K562 (cell line): ENCODE measurements at regions not wholly inside any gene's neighbourhood (a gene's known extent, or its start where the extent isn't known, plus 50 kb on each side); places are given as distances from the start of the nearest gene placed in this dataset.

Experiments
- ATAC-seq: fragments of 200-7000 bp; cut with Tn5 transposase; 3 replicates; pipeline ENCODE4 v1.9.1; 2020; ENCODE audit warnings: moderate library complexity
- BruUV-seq: library from RNA; stranded (reverse); fragments of 400-500 nt; replicated peaks from 2 replicates; lab custom pipeline; 2021; lab: Mats Ljungman, UMichigan
- CTCF ChIA-PET: fragments of 300-600 bp; formaldehyde crosslinking; extraction: SDS; loops from one replicate; lab custom pipeline; 2021; ENCODE audit warnings: low intra/inter-chr PET ratio; lab: Yijun Ruan, JAX
- POLR2A ChIA-PET: fragments of 300-600, 350-650 bp; sonication (Branson Sonifier 250); formaldehyde crosslinking; extraction: SDS; loops from one replicate; lab custom pipeline; 2021; ENCODE audit warnings: antibody characterized with exemption, inconsistent platforms; lab: Yijun Ruan, JAX
- DNase-seq, 4 experiments: peaks; one replicate each; pipeline versions ENCODE4 v3.0.0 to v3.0.0-alpha.2; 2011 to 2018; ENCODE audit warnings: low spot score in 3 of 4, mixed read lengths in 3 of 4; ENCODE audit errors: extremely low read depth in 1 of 4
- FAIRE-seq: peaks from 2 replicates; lab custom pipeline; 2011; peaks lifted over from hg19 to GRCh38; lab: Jason Lieb, UNC
- H2AFZ ChIP-seq: 2 replicates; pipeline ENCODE4 v1.6.0; 2011; ENCODE audit warnings: low read depth, low read length, control low read depth, inconsistent platforms
- H3K27ac ChIP-seq: fragments of 200-600 bp; 3 replicates; pipeline ENCODE4 v1.8.0; 2011; ENCODE audit warnings: low read depth, mild to moderate bottlenecking, control low read depth, inconsistent platforms, low read length, moderate library complexity, mixed read lengths; ENCODE audit errors: extremely low read depth
- H3K27me3 ChIP-seq, 2 experiments: fragments of 300-600 bp in 1 of 2; 2 replicates in 1 of 2; 3 replicates in 1 of 2; pipeline versions ENCODE4 v1.6.0 to v1.8.0; 2011; ENCODE audit warnings: inconsistent platforms in 2 of 2, low read length in 2 of 2, mild to moderate bottlenecking in 1 of 2, mixed read lengths in 1 of 2, moderate library complexity in 1 of 2; ENCODE audit not compliant: control insufficient read depth in 2 of 2, insufficient read depth in 2 of 2
- H3K36me3 ChIP-seq: fragments of 300-600 bp; 3 replicates; pipeline ENCODE4 v1.8.0; 2011; ENCODE audit warnings: mild to moderate bottlenecking, low read length, inconsistent platforms; ENCODE audit not compliant: control insufficient read depth, insufficient read depth
- H3K4me1 ChIP-seq, 2 experiments: fragments of 200-600 bp in 1 of 2; replicated peaks in 1 of 2; 2 replicates in 1 of 2; 3 replicates in 1 of 2; pipeline versions ENCODE4 v1.5.1 to v1.8.0; 2011; ENCODE audit warnings: inconsistent platforms in 2 of 2, low read length in 2 of 2, mild to moderate bottlenecking in 1 of 2, mixed read lengths in 1 of 2, moderate library complexity in 1 of 2; ENCODE audit not compliant: control insufficient read depth in 2 of 2, insufficient read depth in 2 of 2
- H3K4me2 ChIP-seq: 2 replicates; pipeline ENCODE4 v1.6.1; 2011; ENCODE audit warnings: low read length, control low read depth, inconsistent platforms, mixed read lengths; ENCODE audit not compliant: insufficient read depth
- H3K4me3 ChIP-seq: fragments of 200-600 bp; sonication (generic), shearing (Covaris generic); 2 replicates; pipeline ENCODE4 v1.5.1; 2016; ENCODE audit warnings: control low read depth, inconsistent platforms
- H3K79me2 ChIP-seq: fragments of 200-600 bp; 3 replicates; pipeline ENCODE4 v1.8.0; 2011; ENCODE audit warnings: low read length, inconsistent platforms; ENCODE audit not compliant: control insufficient read depth, insufficient read depth
- H3K9ac ChIP-seq, 2 experiments: 2 replicates each; pipeline versions ENCODE4 v1.6.0 to v1.6.1; 2011; ENCODE audit warnings: low read depth in 2 of 2, low read length in 2 of 2, control low read depth in 1 of 2, inconsistent platforms in 1 of 2, mild to moderate bottlenecking in 1 of 2, mixed read lengths in 1 of 2; ENCODE audit not compliant: insufficient read depth in 1 of 2
- H3K9me1 ChIP-seq: one replicate; pipeline ENCODE4 v1.6.0; 2011; ENCODE audit warnings: inconsistent platforms, mild to moderate bottlenecking, low read length, moderate library complexity; ENCODE audit not compliant: control insufficient read depth, insufficient read depth
- H3K9me3 ChIP-seq: replicated peaks from 2 replicates; pipeline ENCODE4 v1.5.1; 2011; ENCODE audit warnings: low read depth, low read length, inconsistent platforms; ENCODE audit not compliant: control insufficient read depth, insufficient read depth
- H4K20me1 ChIP-seq: replicated peaks from 2 replicates; pipeline ENCODE4 v1.6.1; 2011; ENCODE audit warnings: low read length, inconsistent platforms, mixed read lengths; ENCODE audit not compliant: control insufficient read depth, insufficient read depth
- FOS ChIP-seq: IDR thresholded peaks from 3 replicates; pipeline ENCODE4 v1.6.1; 2011; ENCODE audit not compliant: insufficient read length; ENCODE audit errors: extremely low read depth
- HNRNPL ChIP-seq: fragments of 200-400 bp; formaldehyde crosslinking; IDR thresholded peaks from 2 replicates; pipeline ENCODE4 v1.6.1; 2017; ENCODE audit warnings: low read depth, mild to moderate bottlenecking, low read length
- MBD1 ChIP-seq: fragments of 250-450 bp; sonication (Bioruptor Pico); IDR thresholded peaks from 2 replicates; pipeline ENCODE4 v1.8.0; 2022; ENCODE audit warnings: inconsistent platforms
- MECOM ChIP-seq: fragments of 250-450 bp; sonication (Bioruptor Pico); IDR thresholded peaks from 2 replicates; pipeline ENCODE4 v1.8.0; 2022; ENCODE audit warnings: inconsistent platforms
- MXD1 ChIP-seq: fragments of 250-450 bp; sonication (Bioruptor Pico); IDR thresholded peaks from 2 replicates; pipeline ENCODE4 v1.8.0; 2021; ENCODE audit warnings: borderline replicate concordance, mild to moderate bottlenecking, moderate library complexity; ENCODE audit not compliant: poor library complexity, severe bottlenecking
- SMARCA5 ChIP-seq: fragments of 450-650 bp; IDR thresholded peaks from 2 replicates; pipeline ENCODE4 v1.6.1; 2016
- SRSF9 ChIP-seq: fragments of 200-400 bp; formaldehyde crosslinking; IDR thresholded peaks from 2 replicates; pipeline ENCODE4 v1.6.1; 2017; ENCODE audit warnings: low read depth, low read length, borderline replicate concordance
- ZNF316 ChIP-seq: fragments of 450-650 bp; IDR thresholded peaks from 2 replicates; pipeline ENCODE4 v1.6.1; 2016
- WGBS: fragments of 100-300 bp; shearing (Covaris generic); methylation state at CpG from one replicate; pipeline ENCODE4 v1.1.6; 2016; ENCODE audit warnings: low coverage, mixed read lengths; ENCODE audit not compliant: insufficient coverage; ENCODE audit errors: missing lambda C conversion rate; 5-methylcytosine and 5-hydroxymethylcytosine counted together
- in situ Hi-C: fragments of 300-500 bp; cut with MboI; formaldehyde crosslinking; loops from 4 replicates; pipeline ENCODE4 v1.15.0; 2018; ENCODE audit warnings: inconsistent platforms, mixed read lengths
- intact Hi-C: fragments of 100-400 bp; cut with micrococcal nuclease; formaldehyde crosslinking; loops from 2 replicates; pipeline ENCODE4 v1.14.2; 2022

GRCh38 chr5:106521701-106522100 is 1149.0 kb downstream of the EFNA5 start:
- no peaks in the 10 kb centered on the region for H3K27me3 ChIP-seq
- H3K4me2 ChIP-seq: no peak overlapping the region
- H3K36me3 ChIP-seq: no peaks in the 10 kb centered on the region
- no peak for DNase-seq
- in situ Hi-C loops: no loop called here
- H3K27ac ChIP-seq: no peak overlapping the region
- no peak overlapping the region for H3K4me3 ChIP-seq
- no peak overlapping the region for H2AFZ ChIP-seq
- 0 out of 2 replicates have a peak, but pooled peaks cover 2% of the 10 kb centered on the region for H3K9me3 ChIP-seq
- CTCF ChIA-PET: no interaction called here
- no peak for ATAC-seq
- BruUV-seq: no TSS peak
- TF ChIP-seq MXD1 (CRISPR knock-in tag): no peak
- 0% methylated on average over 2 of the region's 2 CpGs for WGBS
- no peaks in the 10 kb centered on the region for H3K4me1 ChIP-seq
- no peak for FAIRE-seq
- POLR2A ChIA-PET: no interaction called here
- no peaks in the 10 kb centered on the region for H3K79me2 ChIP-seq
- H4K20me1 ChIP-seq: no peaks in the 10 kb centered on the region
- H3K9ac ChIP-seq: no peak overlapping the region
- no peaks in the 10 kb centered on the region for H3K9me1 ChIP-seq
- intact Hi-C loops: no loop called here

- POLR2A ChIA-PET: no interaction called here
- no TSS peak for BruUV-seq
- in situ Hi-C loops: no loop called here
Observed at GRCh38 chr5:106510321-106510720, 1160.4 kb downstream of the EFNA5 start.

More at GRCh38 chr5:106510321-106510720, 1160.4 kb downstream of the EFNA5 start:
- Histone ChIP-seq H3K9me1 (no peaks in the 10 kb centered on the region), H3K4me2 (no peak overlapping the region), H3K36me3 (no peaks in the 10 kb centered on the region), H2AFZ (no peak overlapping the region), H3K27me3 (no peaks in the 10 kb centered on the region), H4K20me1 (no peaks in the 10 kb centered on the region), H3K4me1 (no peaks in the 10 kb centered on the region), H3K9me3 (no peaks in the 10 kb centered on the region), H3K4me3 (no peak overlapping the region), H3K27ac (no peak overlapping the region), H3K79me2 (no peaks in the 10 kb centered on the region), H3K9ac (no peak overlapping the region)
- intact Hi-C loops: no loop called here
- FAIRE-seq: no peak
- DNase-seq: no peak
- TF ChIP-seq MBD1 (CRISPR knock-in tag): no peak
- no peak for TF ChIP-seq SRSF9
- TF ChIP-seq MECOM (CRISPR knock-in tag): no peak
- no peak for TF ChIP-seq SMARCA5
- TF ChIP-seq HNRNPL: no peak
- no peak for TF ChIP-seq FOS
- no peak for TF ChIP-seq ZNF316
- CTCF ChIA-PET: no interaction called here
- ATAC-seq: no peak
